Osteoblast (primary cell): ENCODE measurements at regions not wholly inside any gene's neighbourhood (a gene's known extent, or its start where the extent isn't known, plus 50 kb on each side); places are given as distances from the start of the nearest gene placed in this dataset.
A peak's percentile ranks its signal among the peaks of the same experiment; 100 is the strongest.

ENCODE experiments used
- DNase-seq: peaks from one replicate; pipeline ENCODE4 v3.0.0; 2011; ENCODE audit warnings: low spot score, mixed read lengths; ENCODE audit not compliant: insufficient read length; ENCODE audit errors: missing footprints
- H2AFZ ChIP-seq: 2 replicates; pipeline ENCODE4 v1.6.0; 2011; ENCODE audit warnings: mild to moderate bottlenecking, low read length
- H3K27ac ChIP-seq: 2 replicates; pipeline ENCODE4 v1.5.1; 2011; ENCODE audit warnings: mild to moderate bottlenecking, low read depth, low read length, moderate library complexity
- H3K27me3 ChIP-seq: 2 replicates; pipeline ENCODE4 v1.6.0; 2012; ENCODE audit warnings: mild to moderate bottlenecking, control low read depth, inconsistent platforms, low read length, moderate library complexity; ENCODE audit not compliant: insufficient read depth
- H3K36me3 ChIP-seq: 2 replicates; pipeline ENCODE4 v1.5.1; 2011; ENCODE audit warnings: mild to moderate bottlenecking, low read length, control low read depth, moderate library complexity; ENCODE audit not compliant: insufficient read depth
- H3K4me1 ChIP-seq: 2 replicates; pipeline ENCODE4 v1.5.1; 2011; ENCODE audit warnings: mild to moderate bottlenecking, low read length, control low read depth, moderate library complexity; ENCODE audit not compliant: insufficient read depth
- H3K4me2 ChIP-seq: 2 replicates; pipeline ENCODE4 v1.6.0; 2011; ENCODE audit warnings: mild to moderate bottlenecking, low read length; ENCODE audit not compliant: insufficient read depth
- H3K4me3 ChIP-seq: fragments of 200-600 bp; sonication (generic); 3 replicates; pipeline ENCODE4 v1.5.1; 2012; ENCODE audit warnings: mild to moderate bottlenecking, low read length, inconsistent platforms; ENCODE audit not compliant: insufficient read depth
- H3K79me2 ChIP-seq: 2 replicates; pipeline ENCODE4 v1.6.0; 2012; ENCODE audit warnings: mild to moderate bottlenecking, low read length, control low read depth, inconsistent platforms; ENCODE audit not compliant: insufficient read depth
- H3K9me3 ChIP-seq: 2 replicates; pipeline ENCODE4 v1.5.1; 2011; ENCODE audit warnings: low read depth, low read length, control low read depth
- H4K20me1 ChIP-seq: 2 replicates; pipeline ENCODE4 v1.6.0; 2012; ENCODE audit warnings: mild to moderate bottlenecking, low read length, control low read depth; ENCODE audit not compliant: insufficient read depth
- CTCF ChIP-seq: IDR thresholded peaks from 2 replicates; pipeline ENCODE4 v1.5.1; 2011; ENCODE audit warnings: mild to moderate bottlenecking, low read depth, low read length, moderate library complexity; ENCODE audit errors: extremely low read depth

GRCh38 chr9:24488896-24489295 lies 56.8 kb downstream of the IZUMO3 start:
- Histone ChIP-seq H3K79me2 (no peaks in the 10 kb centered on the region), H3K4me1 (no peaks in the 10 kb centered on the region), H3K4me3 (no peak overlapping the region), H3K4me2 (no peak overlapping the region), H4K20me1 (no peaks in the 10 kb centered on the region), H3K36me3 (no peaks in the 10 kb centered on the region), H3K9me3 (no peaks in the 10 kb centered on the region), H3K27ac (no peak overlapping the region), H3K27me3 (no peaks in the 10 kb centered on the region), H2AFZ (no peak overlapping the region)
- no peak for DNase-seq
- no peak for TF ChIP-seq CTCF

- no peaks in the 10 kb centered on the region for H3K79me2 ChIP-seq
Observed at GRCh38 chr9:24487946-24488345, 57.8 kb downstream of the IZUMO3 start.

GRCh38 chr9:24487250-24487861 lies 58.3 kb downstream of the IZUMO3 start:
- Histone ChIP-seq H4K20me1 (no peaks in the 10 kb centered on the region), H3K4me3 (no peak overlapping the region), H3K4me2 (no peak overlapping the region), H3K9me3 (no peaks in the 10 kb centered on the region), H3K27ac (no peak overlapping the region), H3K36me3 (no peaks in the 10 kb centered on the region), H3K27me3 (no peaks in the 10 kb centered on the region), H2AFZ (no peak overlapping the region), H3K79me2 (no peaks in the 10 kb centered on the region), H3K4me1 (no peaks in the 10 kb centered on the region)
- no peak for TF ChIP-seq CTCF
- no peak for DNase-seq

More at GRCh38 chr9:24487946-24488345, 57.8 kb downstream of the IZUMO3 start:
- no peaks in the 10 kb centered on the region for H4K20me1 ChIP-seq
- H3K4me2 ChIP-seq: no peak overlapping the region
- H3K27me3 ChIP-seq: no peaks in the 10 kb centered on the region
- H2AFZ ChIP-seq: no peak overlapping the region
- no peaks in the 10 kb centered on the region for H3K36me3 ChIP-seq
- peak; percentile 15 for DNase-seq
- no peak overlapping the region for H3K4me3 ChIP-seq
- H3K9me3 ChIP-seq: no peaks in the 10 kb centered on the region
- no peaks in the 10 kb centered on the region for H3K4me1 ChIP-seq
- H3K27ac ChIP-seq: no peak overlapping the region
- TF ChIP-seq CTCF: no peak

GRCh38 chr9:24479361-24480059 lies 66.2 kb downstream of the IZUMO3 start:
- DNase-seq: no peak
- Histone ChIP-seq H3K79me2 (no peaks in the 10 kb centered on the region), H4K20me1 (no peaks in the 10 kb centered on the region), H3K4me1 (no peaks in the 10 kb centered on the region), H3K4me2 (no peak overlapping the region), H3K27me3 (no peaks in the 10 kb centered on the region), H3K9me3 (no peaks in the 10 kb centered on the region), H2AFZ (no peak overlapping the region), H3K27ac (no peak overlapping the region), H3K36me3 (no peaks in the 10 kb centered on the region), H3K4me3 (no peak overlapping the region)
- TF ChIP-seq CTCF: no peak
